Stimulated activated CD8-positive, alpha-beta memory T cell treated with anti-CD3 and anti-CD28 coated beads, Interleukin-7, amount 100 ng/mL, for 4 hours (primary cell): ENCODE measurements at regions not wholly inside any gene's neighbourhood (a gene's known extent, or its start where the extent isn't known, plus 50 kb on each side); places are given as distances from the start of the nearest gene placed in this dataset.

Experiments
- DNase-seq, 2 donors: peaks; one replicate each; pipeline ENCODE4 v3.0.0-alpha.2; 2020; ENCODE audit warnings: low read depth in 2 of 2

GRCh38 chr18:72086421-72086820 lies 457.7 kb downstream of the CBLN2 start:
- DNase-seq: no peak

- no peak for DNase-seq
These were observed 469.1 kb downstream of the CBLN2 start for GRCh38 chr18:72075040-72075439.

DNA sequence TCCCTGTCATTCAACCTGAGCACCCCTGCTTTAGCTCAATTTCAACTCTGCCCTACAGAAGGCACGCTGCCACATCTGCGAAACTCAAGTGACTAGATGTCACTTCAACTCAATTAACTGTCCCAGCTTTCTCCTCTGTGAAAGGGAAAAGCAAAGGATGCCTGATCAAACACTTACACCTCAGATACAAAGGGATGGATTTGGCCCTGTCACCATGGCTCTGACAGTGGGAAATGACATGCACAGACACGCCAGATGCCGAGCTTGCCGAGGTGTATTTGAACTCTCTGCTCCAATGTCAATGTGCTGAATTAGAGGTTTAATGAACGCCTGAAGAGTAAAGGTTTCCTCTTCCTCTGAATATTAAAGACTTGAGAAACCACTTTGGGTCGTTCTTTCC lies 481.1 kb downstream of the CBLN2 start:
- DNase-seq: no peak

DNA sequence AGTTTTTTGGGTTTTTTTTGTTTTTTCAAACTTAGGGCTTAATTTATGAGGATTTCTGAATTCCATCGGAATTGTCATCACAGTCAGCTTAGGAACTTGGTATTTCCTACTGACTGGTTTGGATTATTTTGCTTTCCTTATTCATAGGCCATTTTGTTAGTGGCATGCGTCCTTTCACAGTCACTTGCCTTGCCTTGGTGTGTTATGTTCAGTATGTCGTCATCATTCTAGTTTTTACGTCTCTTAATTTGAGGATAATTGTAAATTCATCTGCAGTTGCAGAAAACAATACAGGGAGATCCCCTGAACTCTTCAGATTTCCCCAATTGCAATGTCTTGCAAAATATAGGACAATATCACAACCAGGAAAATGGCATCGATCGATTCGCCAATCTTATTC lies 485.3 kb downstream of the CBLN2 start:
- no peak for DNase-seq

DNA sequence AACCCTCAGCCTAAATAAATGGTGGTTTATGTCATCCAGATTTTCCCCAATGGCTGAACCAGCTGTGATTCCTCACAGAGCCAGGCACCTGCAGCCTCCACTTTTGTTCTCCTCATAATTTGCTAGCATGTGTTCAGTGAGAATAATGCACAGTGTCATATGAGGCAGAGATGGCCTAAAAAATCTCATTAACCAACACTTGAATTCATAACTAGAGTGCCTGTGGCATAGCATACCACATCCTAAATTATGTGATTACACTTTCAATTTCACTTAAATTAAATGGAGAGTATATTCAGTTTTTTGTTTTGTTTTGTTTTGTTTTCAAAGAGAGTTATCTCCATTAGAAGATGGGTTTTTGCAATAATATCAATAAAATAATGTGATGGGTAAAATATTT lies 488.0 kb downstream of the CBLN2 start:
- DNase-seq: no peak

GRCh38 chr18:72041313-72042032 lies 502.7 kb downstream of the CBLN2 start:
- no peak for DNase-seq

DNA sequence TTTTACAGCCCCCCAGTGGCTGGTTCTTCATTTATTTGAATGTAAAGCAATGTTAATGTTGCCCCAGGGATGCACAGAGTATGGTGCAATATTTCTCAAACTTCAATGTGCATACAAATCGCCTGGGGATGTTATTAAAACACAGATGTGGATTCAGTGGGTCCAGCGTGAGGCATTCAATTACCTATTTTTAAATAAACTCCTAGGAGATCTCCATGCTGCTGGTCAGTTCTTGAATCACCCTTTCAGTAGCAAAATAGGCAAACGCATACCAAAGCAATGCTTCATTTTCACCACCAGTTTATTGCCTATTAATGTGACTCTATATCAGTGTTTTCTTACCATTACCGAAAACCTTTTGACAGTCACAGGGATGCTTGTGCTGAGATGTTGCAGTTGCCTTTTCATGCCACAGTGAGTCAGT lies 530.7 kb downstream of the CBLN2 start:
- no peak for DNase-seq

DNA sequence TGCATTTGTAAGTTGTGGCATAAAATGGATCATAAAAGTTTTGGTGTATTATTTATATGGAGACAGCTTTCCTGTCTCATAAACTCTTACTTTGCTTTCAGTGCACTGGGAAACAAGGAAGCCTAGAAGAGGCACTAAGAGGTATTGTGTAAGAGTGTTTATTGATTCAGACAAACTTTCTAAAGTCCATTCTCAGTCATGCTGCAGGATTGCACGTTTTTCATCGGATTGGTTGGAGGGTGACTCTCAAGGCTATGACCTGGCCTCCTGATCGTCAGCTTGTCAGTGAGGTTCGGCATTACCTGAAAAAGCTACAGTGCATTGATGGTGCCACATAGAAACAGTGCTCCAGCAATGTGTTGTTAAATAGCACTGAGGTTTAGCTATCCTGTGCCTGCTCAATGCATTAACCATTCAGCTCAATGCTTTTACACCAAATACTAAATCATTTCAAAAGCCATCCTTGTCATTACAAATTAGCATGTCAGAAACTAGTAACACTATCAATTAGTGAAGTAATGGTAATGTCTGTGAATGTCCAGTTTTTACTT lies 545.5 kb downstream of the CBLN2 start:
- no peak for DNase-seq

GRCh38 chr18:71995904-71996465 lies 548.2 kb downstream of the CBLN2 start:
- DNase-seq: no peak

- no peak for DNase-seq
These were observed 549.9 kb downstream of the CBLN2 start for GRCh38 chr18:71994273-71994672.

GRCh38 chr18:71989616-71990015 lies 554.5 kb downstream of the CBLN2 start:
- no peak for DNase-seq

DNA sequence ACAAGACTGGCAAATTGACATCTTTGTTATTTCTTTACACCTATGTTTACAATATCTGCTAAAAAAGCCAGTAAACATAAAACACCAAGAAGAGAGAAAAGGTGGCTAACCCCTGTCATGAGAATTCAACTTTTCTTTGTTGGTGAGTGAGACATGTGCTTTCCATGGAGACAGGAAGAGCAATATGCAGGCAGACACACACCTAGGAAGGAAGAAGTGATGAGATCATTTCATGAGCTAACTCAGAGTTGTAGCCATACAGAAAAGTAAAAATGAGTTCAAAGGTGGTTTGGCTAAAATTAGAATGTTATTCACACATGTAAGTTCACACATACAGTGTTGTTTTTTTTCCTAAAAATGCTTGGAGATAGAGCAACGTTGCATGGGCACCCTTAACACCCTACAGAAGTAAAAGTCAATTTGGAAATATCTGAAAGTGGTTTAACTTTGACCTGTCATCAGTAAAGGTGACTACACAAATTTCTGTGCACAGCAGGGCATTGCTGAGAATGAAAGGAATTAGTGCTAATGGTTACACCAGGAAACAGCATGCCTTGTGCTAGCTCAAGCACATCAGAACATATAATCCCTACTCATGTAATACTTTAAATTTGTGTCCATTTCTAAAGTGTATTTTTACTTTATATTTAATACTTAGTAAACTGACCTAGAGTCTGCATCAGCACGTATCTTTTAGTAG lies 557.6 kb downstream of the CBLN2 start:
- DNase-seq: no peak

DNA sequence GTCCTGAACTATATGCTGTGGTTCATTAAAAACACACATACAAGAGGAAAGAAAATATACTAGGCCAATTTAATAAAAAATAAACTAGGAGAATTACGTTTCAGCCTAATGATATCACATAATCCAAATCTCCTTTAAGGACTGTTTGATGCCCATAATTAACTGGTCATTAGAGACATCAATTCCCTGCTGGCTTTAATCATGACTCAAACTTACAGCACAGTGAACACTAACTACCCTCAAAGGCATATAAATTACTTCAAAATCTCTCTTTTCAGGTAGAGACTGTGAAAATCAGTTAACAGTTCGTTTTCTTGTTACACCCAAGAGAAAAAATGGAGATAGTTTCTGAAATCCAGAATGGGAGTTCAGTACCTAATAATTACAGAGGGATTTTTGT lies 567.4 kb downstream of the CBLN2 start:
- no peak for DNase-seq

GRCh38 chr18:71966791-71967190 lies 577.4 kb downstream of the CBLN2 start:
- no peak for DNase-seq

GRCh38 chr18:71958605-71959004 lies 585.5 kb downstream of the CBLN2 start:
- DNase-seq: no peak

DNA sequence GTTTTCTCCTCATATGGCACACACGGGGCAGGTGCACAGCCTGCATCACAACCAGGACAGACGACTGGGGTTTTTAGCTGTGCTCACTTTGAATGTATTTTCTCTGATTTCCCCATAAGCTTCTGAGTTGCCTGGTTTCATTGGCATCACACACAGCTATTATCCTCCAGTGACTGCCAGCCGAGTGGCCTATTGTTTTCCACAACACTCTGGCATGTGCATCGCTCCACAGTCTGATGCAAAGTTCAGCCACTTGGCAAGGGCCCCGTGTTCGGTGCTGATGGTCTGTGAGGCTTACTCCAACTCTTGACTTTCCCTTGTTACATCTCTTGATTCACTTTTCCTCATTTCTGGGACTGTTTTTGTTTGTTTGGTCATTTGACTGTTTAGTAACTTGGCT lies 593.1 kb downstream of the CBLN2 start:
- DNase-seq: no peak

DNA sequence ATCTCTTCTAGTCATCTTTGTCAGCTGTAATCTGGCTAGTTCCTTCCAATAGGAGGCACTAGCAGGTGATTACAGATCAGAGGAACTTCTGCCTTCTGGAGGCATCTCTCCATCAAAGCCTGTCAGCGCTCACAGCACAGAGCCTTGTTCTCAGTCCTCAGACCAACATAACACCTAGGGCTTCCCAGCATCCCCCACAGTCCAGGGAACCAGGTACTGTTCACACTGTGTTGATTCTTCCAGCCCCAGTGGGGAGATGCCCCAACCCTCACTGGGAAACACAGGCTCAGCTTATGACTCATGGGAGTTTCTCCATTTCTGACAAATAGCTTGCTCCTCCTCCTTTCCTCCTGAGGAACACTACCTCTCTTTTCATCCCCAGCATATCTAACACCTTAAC lies 601.7 kb downstream of the CBLN2 start:
- DNase-seq: no peak

DNA sequence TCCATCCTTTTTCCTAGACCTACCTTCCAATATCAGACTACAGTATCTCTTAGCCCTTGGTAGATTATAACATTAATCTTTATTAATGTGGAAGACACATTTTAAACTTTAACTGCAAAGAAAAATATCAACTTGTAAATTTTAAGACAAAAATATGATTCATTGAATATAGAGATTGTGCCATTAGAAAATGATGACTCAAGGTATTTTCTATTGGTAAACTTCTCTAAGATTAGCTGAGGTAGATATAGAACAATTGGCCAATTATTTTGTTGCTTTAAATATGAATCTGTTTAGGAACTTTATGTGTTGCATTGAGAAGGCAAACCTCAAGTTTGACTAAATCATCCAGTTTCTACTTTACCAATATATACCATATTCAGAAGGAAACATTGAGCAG lies 604.7 kb downstream of the CBLN2 start:
- DNase-seq: no peak

GRCh38 chr18:71936744-71937143 lies 607.4 kb downstream of the CBLN2 start:
- no peak for DNase-seq

DNA sequence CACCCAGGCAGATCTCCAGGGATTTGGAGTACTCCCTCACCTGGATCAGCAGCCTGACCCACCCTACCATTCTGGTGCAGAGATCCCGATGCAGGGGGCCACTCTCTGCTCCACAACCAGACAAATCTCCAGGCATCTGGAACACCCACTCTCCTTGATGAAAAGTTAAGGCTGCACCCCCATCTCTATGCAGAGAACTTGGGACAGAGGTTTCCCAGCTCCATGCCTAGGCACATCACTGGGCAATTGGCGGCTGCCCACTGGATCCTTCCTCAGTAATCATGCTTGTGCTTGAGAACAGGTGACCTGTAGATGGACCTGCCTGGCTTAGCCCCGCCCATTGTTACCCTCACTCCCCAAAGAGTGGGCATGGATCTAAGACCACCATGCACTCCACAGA lies 624.9 kb downstream of the CBLN2 start:
- DNase-seq: no peak

GRCh38 chr18:71913641-71914040 lies 630.5 kb downstream of the CBLN2 start:
- no peak for DNase-seq

DNA sequence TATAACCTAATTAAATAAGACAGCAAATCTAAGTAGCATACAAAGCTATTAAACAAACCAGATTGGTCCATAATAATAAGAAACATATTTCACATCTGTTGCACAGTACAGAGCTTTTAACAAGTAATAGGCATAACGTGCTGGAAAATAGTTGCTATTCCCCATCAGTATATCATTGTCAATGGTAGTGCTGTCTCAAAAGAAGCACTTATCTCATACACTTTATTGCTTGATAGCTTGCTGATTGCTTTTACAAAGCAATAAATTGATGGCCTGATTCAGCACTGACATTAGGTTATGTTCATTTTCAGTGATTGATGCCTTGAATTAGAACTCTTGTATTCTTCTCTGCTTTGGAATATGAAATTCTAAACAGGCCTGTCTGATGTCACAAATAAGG lies 641.7 kb downstream of the CBLN2 start:
- DNase-seq: no peak
